NOMO-1 treated with dmso at 0.1 percent for 144 hours (cell line): ENCODE measurements at regions not wholly inside any gene's neighbourhood (a gene's known extent, or its start where the extent isn't known, plus 50 kb on each side); places are given as distances from the start of the nearest gene placed in this dataset.

Experiments used
- DNase-seq: peaks from one replicate; lab custom pipeline; 2025; ENCODE audit not compliant: unreplicated experiment; lab: John Stamatoyannopoulos, UW

GRCh38 chr18:64668461-64668962 is 519.6 kb upstream of the LINC00305 start:
- DNase-seq = no peak

GRCh38 chr18:64663086-64663485 is 514.2 kb upstream of the LINC00305 start:
- DNase-seq = no peak

DNA sequence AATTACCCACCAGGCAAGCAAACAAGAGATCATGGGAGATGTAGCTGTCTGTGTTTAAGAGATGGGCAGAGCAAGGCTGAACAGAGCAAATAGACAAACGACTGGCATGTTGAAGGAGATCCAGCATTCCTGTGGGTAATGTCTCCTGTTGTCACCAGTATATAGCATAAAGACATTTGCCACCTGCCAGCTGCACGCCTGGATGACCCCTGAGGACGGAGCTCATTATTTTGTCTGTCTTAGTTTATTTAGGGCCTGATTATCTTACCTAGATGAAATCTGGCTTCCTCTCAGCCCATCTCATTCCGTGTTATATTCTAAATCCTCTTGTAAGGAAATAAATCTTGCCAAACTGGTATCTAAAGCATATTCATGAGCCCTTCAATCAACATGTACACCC is 510.3 kb upstream of the LINC00305 start:
- no peak for DNase-seq

DNA sequence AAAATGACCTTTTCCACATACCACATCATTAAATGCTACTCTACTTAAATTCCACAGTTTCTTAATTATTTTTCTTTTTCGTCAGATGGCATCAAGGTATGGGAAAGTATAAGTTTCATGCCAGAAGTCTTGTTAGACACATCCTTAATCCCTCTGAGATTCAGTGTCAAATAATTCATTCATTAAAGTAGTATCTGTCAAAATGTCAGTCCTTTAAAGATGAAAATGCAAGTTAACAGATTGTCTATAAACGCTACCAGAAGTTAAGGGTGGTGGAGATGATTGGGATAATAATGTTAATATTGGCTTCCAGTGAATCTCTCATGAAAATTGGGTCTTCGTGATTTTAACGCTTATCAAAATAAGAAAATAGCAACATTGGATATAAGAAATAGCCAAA is 504.2 kb upstream of the LINC00305 start:
- DNase-seq = no peak

DNA sequence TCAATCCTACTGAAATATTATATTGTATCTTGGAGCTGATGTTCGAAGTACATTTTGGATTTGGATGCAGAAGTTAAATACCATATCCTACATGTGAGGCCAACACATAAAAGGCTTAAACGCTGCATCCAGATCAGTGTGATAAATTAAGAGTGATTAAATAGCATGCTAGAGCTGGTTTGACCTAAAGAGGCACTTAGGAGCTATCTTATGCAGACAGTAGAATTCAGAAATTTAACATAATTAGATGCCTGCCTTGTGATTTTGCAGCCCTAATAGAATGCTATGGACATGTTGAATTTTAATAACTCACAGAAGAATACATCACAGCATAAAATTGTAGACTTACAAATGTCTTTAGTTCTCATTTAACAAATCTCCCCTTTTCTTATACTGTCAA is 501.2 kb upstream of the LINC00305 start:
- no peak for DNase-seq

- no peak for DNase-seq
Observed at GRCh38 chr18:64645753-64646152, 496.9 kb upstream of the LINC00305 start.

DNA sequence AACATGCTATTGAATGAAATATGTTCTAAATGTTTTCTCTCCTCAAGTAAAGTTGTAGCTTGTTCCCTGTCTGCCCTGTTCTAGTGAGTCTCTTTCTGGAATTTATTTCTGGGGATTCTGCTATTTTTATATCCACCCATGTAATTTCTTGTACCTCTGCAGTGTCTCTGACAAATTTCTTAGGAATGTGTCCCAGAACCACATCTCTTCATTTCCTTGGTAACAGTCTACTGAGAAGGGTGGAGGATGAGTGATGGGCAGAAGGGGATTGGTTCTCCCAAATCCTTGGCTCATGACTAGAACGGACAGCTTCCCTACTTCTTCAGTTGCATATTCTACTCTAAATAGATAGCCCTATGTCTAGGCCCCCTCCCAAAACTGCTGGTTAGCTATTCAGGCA is 490.6 kb upstream of the LINC00305 start:
- no peak for DNase-seq

DNA sequence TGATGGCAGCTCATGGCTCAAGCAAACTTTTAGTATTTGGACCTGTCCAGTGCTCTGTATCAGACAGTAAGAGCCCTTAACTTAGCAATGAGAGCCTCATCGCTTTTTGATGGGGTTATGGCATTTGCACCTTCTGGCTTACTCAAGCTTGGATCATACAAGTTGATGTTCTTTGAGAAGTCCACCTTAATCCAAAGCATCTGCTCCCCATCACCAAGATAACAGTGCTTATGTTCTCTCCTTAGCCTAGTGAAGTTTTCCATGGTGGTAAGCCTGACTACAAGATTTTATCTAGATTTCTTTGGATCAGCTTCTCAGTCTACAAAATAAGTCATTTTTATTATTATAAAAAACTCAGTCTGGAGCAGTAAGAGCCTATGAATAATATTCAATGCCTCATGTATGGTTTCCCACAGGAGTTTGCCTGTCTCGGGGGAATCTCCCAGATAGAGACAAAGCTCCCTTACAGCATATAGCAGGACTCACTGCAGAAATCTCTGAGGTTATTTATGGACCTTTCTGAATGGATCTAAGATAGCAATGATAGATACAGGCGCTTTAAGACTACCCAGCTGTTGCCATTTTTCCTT is 472.2 kb upstream of the LINC00305 start:
- no peak for DNase-seq

DNA sequence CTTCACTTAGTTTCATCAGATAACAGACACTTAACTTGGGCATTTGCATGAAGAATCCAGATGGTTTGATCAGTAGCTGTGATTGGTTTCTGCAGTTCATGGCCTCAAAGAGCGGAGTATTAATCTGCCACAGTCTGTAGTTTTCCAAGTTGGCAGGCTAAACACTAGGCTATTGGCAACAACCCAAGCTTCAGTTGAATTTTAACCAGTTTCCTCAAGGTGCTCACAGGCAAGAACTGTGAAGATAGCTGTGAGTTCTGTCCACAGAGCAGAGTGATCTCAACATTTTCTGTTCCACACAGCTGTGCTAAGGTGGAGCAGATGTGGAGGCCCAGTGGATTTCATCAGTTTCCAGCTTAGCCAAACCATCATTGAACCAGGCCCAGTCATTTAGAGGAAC is 469.5 kb upstream of the LINC00305 start:
- no peak for DNase-seq

DNA sequence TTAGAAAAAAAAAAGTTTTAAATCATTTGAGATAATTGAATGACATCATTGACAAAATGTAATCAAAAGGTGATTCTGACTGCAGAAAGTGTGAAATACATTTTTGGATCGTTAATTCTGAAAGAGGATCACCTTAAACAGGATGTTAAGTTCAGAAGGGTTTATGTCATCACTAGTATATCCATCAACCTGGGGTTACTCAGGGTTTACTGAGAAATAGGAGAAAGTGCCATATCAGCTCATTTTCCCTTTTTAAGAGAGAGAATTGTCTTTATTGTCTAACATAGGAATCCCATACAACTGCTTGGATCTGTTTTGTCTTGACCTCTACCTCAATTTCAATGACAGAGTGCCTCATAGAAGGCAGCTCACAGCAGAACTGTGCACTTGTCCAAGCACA is 466.1 kb upstream of the LINC00305 start:
- no peak for DNase-seq

DNA sequence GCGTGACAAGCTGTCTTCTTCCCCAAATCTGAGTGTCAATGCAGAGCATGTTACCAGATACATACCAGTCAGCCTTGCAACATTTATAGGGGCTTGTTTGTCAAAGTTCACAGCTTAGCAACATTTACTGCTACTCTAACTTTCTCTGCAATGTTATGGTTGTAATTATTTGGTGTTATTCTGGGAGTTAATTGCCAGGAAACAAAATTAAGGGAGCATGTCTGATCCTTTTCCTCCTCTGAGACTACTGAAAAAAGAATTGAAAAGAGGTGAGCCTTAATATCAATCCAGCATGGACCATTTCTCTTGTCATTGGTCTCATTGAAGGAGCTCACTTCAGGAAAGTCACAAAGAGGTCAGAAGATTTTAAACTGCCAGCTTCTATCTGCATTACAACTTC is 465.6 kb upstream of the LINC00305 start:
- DNase-seq = no peak

DNA sequence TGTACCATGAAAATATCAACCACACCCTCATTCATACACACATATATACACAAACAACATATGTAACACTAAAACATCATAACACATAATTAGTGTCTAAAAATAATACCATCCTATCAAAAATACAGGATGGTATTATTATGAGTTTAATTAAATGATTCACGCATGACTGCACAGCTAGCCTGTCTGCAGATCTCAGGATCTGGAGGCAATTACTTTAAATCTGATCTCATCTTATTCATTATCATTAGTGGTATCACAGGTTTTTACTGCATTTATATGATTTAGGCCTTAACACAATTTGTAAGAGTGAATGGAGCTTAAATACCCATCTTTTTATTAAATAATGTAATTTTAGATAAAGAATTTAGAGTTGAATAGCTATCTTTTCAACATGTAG is 443.4 kb upstream of the LINC00305 start:
- DNase-seq = no peak

DNA sequence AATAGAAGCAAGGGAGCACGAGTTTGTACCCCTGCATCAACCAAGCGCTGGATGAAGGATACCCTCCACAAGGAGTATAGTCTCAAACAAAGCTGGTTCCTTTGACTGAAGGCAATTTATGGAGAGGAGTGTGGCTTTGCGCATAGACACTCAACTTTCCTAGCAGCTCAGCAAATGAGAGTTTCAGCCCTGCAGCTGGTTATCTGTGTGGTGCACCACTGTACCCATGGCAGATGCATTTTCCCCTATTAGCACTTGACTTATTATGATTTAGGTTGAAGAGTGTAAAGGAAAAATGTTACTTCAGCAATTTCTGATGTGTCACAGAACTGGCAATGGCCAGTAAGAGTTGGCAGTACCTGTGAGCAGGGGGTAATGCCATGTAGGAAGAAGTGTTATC is 440.1 kb upstream of the LINC00305 start:
- DNase-seq = no peak

DNA sequence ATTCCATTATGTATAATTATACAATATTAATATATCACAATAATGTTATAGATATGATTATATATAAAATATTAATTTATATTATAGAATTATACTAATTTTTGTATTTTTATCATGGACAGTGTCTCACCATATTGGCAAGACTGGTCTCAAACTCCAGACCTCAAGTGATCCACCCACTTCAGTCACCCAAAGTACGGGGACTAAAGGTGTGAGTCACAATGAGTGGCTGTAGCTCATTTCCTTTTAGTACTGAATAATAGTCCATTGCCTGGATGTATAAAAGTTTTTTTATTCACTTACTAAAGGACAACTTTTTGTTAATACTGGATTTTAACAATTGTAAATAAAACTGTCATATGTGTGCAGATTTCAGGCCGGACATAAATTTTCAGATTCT is 417.6 kb upstream of the LINC00305 start:
- no peak for DNase-seq

- no peak for DNase-seq
Observed at GRCh38 chr18:64562651-64563050, 413.8 kb upstream of the LINC00305 start.

DNA sequence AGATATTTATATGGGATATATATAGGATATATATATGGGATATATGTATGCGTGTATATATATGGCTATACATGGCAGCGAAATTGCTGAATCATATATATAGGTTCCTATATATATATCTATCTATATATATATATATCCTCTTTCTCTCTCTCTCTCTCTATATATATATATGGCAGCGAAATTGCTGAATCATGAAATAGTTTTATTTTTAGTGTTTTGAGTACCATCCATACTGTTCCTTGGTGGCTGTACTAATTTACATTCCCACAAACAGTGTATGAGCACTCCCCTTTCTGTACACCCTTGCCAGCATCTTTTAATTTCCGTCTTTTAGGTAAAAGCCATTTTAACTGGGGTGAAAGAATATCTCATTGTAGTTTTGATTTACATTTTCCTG is 397.6 kb upstream of the LINC00305 start:
- DNase-seq = no peak

DNA sequence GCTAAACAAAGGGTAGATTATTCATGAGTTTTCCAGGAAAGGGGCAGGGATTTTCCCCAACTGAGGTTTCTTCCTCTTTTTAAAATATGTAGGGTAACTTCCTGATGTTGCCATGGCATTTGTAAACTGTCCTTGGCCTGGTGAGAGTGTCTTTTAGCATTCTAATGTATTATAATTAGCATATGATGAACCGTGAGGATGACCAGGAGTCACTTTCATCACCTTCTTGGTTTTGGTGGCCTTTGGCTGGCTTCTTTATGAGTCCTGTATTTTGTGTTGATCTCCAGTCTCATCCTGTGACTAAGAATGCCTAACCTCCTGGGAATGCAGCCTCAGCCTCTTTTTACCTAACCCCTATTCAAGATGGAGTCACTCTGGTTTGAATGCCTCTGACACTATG is 391.0 kb upstream of the LINC00305 start:
- DNase-seq = no peak

DNA sequence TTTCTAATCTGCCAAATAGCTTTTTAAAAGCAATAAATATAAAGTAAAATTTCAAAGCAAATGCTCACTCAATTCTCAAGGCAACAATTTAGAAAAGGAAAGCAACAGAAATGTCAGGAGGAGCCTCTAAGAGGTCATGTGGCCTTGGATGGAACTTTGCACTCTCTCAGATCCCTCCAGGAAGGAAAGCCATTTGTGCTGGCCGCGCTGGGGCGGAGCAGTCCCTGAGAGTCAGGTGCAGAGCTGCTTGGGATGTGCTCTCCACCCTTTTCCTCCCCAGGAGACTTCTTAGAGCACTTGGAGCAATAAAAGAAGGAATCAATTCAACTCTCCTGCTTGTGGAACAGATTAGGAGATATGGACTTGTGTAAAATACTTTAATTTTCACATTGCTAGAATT is 379.8 kb upstream of the LINC00305 start:
- no peak for DNase-seq

- no peak for DNase-seq
Observed at GRCh38 chr18:64519201-64519600, 370.3 kb upstream of the LINC00305 start.

- no peak for DNase-seq
Observed at GRCh38 chr18:64518191-64518590, 369.3 kb upstream of the LINC00305 start.

DNA sequence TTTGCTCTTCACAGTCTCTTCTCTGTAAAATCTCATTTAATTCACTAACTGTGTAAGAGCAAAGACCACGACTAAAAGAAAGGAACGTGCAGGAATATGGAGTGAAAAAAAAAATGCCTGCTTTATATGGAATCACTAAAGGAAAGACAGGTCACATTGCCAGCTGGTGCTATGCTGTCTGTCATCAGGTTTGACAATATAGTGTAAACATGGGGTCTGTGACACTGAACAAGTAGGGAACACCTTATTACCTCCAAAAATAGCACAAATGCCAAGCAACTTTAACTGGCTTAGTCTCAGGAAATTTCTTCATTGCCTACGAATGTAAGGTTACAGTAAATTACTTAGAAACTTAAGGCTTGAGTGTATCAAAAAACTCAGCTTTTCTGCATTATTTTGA is 364.5 kb upstream of the LINC00305 start:
- DNase-seq = no peak

DNA sequence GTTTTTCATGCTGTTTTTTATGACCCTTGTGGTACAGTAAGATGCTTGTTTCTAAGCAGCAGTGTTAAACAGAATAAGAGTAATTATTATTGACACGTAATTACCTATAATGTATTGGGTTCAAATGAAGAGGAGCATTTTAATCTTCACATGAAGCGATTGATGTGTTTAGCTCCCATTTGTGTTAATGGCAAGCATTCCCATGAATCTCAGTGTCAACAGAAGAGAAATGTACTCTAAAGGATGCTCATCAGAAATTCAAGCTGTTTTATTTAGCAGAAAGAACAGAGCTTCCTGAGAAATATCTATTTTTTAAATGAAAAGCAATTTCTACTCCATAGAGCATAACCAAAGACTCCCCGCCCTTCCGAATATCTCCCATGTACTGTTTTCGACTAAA is 341.3 kb upstream of the LINC00305 start:
- DNase-seq = no peak

- DNase-seq = no peak
Observed at GRCh38 chr18:64488698-64489097, 339.8 kb upstream of the LINC00305 start.

- DNase-seq = no peak
Observed at GRCh38 chr18:64474773-64475172, 325.9 kb upstream of the LINC00305 start.
